HG03460 (cell line): ENCODE measurements at regions not wholly inside any gene's neighbourhood (a gene's known extent, or its start where the extent isn't known, plus 50 kb on each side); places are given as distances from the start of the nearest gene placed in this dataset.
"Not testable (repeated sequence)": the region's sequence is repeated elsewhere in the genome, so short reads cannot be mapped to it uniquely, and the experiment has no call there.

Experiments
- ATAC-seq: cut with Tn5 transposase; IDR thresholded peaks from one replicate; pipeline ENCODE4 v1.9.1; 2021; ENCODE audit not compliant: unreplicated experiment

DNA sequence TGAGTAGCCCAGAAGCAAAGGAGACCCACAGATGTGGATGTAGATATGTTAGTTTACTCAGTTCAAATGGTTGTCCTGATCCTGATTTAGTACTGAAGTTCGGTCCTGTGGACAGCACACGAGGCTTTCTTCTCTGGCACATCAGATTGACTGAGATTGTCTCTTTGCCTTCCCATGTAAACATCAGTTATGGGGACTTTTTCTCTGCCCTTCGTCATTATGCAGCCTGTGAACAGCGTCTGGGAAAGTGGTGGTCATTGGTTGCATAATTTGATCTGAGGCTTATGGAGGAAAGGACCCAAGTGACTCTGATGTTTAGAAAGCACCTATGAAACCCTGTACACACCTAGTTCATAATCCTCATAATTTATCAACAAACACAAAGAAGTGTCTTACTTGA lies 264.5 kb upstream of the SGCG start:
- not testable (repeated sequence) for ATAC-seq

DNA sequence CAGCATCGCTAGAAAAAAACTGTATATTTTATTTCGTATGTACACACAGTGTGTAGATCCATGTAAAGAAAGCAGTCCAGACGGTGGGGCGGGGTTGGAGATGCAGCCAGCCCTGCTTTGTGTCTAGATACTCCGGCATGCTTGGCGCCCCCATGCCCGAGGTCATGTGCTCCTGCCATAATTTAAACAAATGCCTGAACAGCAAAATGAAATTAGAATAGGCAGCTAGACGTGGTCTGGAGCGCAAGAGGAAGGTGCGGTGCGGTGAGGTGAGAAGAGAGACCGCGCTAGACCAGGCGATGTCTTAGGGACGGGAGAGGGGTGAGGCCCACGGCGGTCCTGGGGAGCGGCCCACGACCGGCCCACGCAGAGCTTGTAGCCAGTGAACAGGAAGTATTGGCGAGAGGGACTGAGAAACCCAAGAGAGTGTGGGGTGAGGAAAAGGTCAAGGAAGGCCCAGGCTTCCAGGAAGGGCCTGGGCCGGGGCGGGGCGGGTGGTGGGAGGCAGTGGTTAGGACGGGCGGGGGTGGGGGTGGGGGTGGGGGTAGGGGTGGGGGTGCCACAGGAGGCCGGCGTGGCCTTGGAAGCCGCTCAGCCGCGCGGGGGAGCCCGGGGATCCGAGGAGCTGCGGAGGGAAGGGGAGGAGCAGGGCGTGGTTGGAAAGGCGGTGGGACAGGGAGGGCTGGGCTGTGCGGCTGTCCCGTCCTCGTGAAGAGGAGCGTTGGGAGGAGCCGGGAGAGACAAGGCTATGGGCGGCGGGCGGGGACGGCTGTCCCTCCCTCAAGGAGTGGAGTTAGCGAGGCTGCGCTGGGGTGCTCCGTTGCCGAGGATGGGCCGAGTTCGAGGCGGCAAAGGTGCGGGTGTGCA lies 254.7 kb upstream of the SGCG start:
- ATAC-seq: no peak

DNA sequence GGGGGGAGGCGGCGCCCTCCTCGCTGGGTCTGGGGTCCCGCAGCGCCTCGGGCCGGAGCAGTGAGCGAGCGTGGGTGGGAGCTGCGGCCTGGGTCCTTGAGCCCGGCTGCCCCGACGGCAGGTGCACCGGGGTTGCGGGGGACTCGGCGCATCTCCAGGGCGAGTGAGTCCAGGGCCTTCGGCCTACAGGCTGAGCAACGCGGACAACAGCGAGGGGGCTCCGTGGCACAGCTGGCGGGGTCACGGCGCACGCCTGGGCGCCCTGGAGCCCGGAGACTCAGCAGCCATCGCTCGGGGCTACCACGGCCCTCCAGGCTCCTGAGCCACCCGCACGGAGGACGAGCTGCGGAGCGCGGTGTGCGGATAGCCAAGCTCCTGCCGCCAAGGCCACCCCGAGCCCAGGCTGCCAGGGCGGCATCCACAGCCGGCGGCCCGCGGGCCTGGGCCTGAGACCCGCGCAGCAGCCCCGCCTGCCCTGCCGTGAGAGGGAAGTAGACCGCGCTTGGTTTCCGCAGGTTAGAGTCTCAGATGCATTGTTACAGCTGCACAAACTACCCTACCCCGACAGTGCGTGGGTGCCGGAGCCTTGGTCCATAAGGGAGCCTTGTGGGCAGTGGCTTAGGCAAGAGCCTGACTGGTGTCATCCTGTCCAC lies 253.9 kb upstream of the SGCG start:
- ATAC-seq: no peak

GRCh38 chr13:22927845-22928244 lies 252.9 kb upstream of the SGCG start:
- ATAC-seq: not testable (repeated sequence)

DNA sequence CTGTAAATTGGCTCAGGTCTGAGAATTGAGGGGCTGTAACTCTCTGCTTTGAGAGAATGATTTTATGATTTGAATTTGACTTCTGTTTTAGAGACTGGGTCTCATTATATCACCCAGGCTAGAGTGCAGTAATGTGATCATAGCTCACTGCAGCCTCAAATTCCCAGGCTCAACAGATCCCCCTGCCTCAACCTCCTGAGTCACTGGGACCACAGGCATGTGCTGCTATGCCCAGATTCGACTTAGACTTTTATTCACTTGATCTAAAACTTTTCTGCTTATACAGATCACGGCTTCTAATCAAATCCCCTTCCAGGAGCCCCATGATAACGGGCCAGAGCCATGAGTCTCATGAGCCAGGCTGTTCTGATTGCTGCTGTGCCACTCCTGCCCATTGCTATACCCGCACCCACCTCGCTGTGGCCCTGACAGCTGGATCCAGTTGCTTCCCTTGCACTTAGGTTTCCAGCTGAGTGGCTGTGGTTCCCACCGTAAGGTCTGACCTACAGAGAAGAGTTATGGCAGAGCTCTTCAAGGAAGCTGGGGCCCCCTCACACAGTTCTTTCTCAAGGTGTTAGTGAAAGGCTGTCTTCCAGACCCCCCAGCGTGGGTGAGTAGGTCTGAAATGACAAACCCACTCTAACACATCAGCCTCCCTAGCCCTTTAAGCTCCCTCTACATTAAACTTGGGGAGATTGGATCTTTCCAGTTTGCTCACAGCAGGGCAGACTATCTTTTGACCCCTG lies 251.2 kb upstream of the SGCG start:
- no peak for ATAC-seq

DNA sequence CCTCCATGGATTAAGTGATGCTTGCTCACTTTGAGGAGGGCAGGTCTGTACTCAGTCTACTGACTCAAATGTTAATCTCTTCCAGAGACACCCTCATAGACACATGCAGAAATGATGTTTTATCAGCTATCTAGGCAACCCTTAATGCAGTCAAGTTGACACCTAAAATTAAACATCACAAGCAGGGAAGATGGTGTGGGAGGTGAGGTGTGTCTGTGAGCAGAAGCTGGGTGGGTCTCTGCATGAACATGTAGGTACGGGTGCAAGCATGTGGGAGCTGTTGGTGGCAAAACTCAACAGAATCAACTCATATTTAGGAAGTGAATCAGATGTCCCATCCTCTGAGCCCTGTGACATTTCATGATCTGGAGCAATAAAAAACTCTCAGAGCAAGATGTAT lies 249.2 kb upstream of the SGCG start:
- no peak for ATAC-seq

GRCh38 chr13:22932632-22933412 lies 248.0 kb upstream of the SGCG start:
- not testable (repeated sequence) for ATAC-seq

- ATAC-seq: no peak
Observed at GRCh38 chr13:22933571-22934181, 247.1 kb upstream of the SGCG start.

DNA sequence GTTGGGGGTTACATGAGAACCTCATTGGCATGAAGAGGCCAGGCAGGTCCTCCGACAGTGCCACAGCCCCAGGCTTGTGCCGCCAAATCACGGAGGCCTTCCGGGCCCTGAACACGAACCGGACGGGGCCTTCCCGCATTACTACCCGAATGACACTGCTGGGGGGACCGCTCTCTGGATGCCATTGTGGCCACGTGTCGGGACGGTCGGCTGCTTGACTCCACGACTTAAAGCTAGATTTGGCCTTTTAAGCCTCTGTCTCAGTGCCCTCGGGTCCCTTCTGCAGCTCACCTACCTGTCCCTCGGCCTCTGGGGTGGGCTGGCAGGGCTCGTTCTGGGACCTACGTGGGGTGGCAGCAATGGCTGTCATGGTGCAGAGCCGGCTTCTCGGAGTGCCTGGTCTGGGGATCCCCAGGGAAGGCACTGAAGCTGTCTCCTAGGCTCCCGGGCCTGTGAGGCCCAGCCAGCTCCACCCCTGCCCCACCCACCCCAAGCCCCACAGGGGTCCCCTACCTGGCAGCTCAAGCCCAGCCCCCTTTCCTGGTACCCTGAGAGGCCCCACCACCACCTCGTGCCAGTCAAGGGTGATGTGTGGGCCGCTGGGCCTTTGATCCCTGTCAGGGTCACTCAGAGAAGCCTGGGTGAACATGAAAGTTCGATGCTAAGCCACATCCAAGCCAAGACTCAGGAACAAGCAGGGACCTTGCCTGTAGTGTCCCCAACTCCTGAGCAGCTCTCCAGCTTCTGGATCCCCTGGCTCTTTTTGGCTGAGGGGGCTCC lies 245.8 kb upstream of the SGCG start:
- no peak for ATAC-seq

DNA sequence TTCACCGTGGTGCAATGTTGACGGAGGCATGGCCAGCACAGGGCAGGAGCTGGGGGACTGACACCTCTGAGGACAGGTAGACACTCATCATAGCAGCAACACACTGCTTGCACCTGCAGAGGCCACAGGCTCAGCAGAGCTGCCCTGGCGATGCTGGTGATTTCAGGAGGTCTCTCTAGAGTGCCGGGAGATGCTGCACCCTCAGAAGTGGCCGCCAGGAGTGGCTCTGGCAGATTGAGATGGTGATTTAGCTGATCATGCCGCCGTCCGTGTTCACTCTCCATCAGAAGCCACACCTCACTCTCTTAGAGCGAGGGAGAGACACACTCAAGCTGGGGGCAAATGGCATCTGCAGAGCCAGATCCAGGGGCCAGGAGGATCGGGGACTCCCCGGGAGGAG lies 244.6 kb upstream of the SGCG start:
- no peak for ATAC-seq

DNA sequence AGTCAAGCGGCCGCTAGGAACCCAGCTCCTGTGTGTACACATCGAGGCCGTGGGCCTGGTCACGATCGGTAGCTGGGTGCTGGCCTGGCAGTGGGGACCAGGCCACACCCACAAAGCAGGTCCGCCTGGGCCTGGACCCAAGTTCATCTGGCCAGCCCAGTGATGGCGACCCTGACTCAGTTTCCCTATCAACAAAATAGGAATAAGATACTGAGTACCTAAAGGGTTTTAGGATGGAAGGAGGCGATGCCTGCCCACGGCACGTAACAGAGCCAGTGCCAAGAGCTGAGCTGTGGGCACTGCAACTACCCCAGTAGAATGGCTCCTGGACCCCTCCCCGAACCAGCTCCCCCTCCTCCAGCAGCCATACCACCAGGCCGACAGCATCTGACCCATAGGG lies 243.5 kb upstream of the SGCG start:
- ATAC-seq: no peak

- no peak for ATAC-seq
Observed at GRCh38 chr13:22937953-22938352, 242.8 kb upstream of the SGCG start.

DNA sequence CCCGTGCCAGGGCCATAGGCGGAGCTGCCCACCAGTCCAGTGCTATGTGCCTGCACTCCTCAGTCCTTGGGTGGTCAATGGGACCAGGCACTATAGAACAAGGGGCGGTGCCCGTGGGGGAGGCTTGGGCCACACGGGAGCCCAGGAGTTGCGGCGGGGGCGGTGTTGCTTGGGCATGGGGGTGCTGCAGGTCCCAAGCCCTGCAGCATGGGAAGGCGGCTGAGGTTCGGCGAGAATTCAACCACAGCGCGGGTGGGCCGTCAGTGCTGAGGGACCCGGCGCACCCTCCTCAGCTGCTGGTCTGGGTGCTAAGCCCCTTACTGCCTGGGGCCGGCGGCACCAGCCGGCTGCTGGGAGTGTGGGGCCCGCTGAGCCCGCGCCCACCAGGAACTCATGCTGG lies 242.2 kb upstream of the SGCG start:
- no peak for ATAC-seq

GRCh38 chr13:22939157-22939556 lies 241.6 kb upstream of the SGCG start:
- no peak for ATAC-seq

DNA sequence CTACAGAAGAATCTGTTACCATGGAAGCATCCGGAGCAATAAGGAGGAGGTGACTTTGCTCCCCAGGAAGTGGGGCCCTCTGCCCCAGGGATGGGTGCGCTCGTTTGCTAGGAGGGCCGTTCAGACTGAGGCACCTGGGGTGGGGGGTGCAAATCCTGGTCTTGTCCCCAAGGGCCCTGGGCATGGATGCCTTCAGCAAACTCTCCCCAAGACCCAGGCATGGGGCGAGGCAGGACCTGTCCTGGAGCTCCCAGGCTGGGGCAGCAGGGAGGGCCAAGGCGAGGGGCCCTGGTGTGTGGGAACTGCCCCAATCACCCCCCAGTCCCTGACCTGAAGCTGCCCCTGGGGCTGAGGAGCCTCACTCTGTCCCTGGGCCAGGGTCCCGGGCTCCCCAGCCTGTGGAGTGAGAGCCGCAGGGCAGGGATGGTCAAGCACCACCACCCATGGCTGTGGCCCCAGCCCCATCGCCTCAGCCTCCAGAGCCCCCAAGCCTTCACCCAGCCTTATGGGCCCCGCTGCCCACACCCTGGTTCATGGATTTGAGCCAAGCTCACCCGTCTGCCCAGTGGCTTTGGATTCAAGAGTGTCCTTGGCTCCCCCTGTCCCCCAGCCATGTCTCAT lies 240.6 kb upstream of the SGCG start:
- no peak for ATAC-seq

GRCh38 chr13:22940736-22941135 lies 240.0 kb upstream of the SGCG start:
- ATAC-seq: no peak

DNA sequence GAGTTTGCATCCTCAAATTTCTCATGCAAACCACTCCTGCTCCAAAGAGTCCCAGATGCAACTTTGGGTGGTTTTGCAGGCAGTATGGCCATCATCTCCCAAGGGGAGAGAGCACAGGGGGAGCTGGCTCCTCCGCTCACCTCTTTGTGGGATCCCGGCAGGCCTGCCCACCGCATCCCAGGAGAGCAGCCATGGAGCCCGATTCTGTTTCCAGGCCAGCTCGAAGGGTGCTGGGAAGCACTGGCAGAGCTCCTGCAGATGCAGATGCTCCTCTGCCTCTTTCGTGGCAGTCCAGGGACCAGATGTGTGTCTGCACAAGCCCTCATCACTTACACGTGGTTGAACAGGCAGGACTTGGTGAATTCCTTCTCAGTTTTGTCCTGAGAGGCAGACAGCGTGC lies 239.3 kb upstream of the SGCG start:
- ATAC-seq: not testable (repeated sequence)

DNA sequence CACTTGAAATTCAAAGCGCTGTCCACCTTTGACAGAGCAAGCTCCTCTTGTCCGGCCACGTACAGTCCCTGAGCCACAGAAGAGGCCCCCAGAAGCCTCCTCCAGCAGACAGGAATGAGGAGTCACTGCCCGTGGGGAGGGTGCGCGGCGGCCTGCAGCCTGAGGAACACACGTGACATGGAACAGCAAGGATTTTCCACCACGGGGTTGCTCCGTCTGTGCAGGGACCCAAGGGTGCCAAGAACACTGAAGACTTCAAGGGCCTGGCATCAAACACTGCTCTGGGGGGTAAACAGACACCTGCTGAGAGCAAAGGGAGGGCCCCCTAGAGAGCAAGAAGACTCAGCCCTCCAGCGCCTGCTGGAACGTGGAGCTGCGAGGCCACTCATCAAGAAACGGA lies 237.9 kb upstream of the SGCG start:
- not testable (repeated sequence) for ATAC-seq

DNA sequence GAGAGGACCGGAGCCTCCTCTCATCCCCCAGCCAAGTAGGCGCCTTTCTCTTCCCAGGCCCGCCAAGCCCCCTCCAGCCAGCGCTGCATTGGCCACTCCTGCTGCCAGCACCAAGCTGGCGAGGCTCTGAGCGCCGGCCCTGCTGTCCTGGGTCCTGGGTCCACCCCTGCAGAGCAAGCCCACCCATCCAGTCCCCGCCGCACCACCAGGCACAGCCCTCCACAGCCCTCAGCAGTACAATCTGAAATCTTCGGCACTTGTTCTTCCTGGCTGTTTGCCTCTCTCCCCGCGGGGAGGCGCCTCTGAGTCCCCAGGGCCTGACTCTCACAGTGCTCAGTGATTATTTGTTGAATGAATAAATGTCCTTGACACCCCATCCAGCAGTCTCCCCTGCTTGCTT lies 236.4 kb upstream of the SGCG start:
- ATAC-seq: no peak
